ENCODE measurements at regions not wholly inside any gene's neighbourhood (a gene's known extent, or its start where the extent isn't known, plus 50 kb on each side); places are given as distances from the start of the nearest gene placed in this dataset.

GRCh38 chr6:71394926-71395325, 106.3 kb downstream of the OGFRL1 start:
- no peaks in the 10 kb centered on the region for H3K27me3 ChIP-seq (ENCODE audit: control insufficient read depth in 4 of 4, insufficient read depth in 4 of 4, low read length in 3 of 4)
- DNase-seq (ENCODE audit: low spot score) = no peak
- 73% methylated on average over 2 of the region's 2 CpGs for WGBS
- H3K4me3 ChIP-seq (ENCODE audit: low read depth in 1 of 3, low read length in 3 of 3) = no peak overlapping the region
- no peak overlapping the region for H3K27ac ChIP-seq (ENCODE audit: low read depth in 1 of 2, low read length in 2 of 2)
- TF ChIP-seq FOXA1 (IDR thresholded peaks at IDR 0.05) (no peak), EGR1 (IDR thresholded peaks at IDR 0.05; ENCODE audit: low read depth in 2 of 2) (no peak), ATF3 (IDR thresholded peaks at IDR 0.05) (no peak), YY1 (IDR thresholded peaks at IDR 0.05) (no peak), CTCF (IDR thresholded peaks at IDR 0.05; ENCODE audit: low read depth, low read length, missing input control) (no peak), REST (IDR thresholded peaks at IDR 0.05) (no peak), HNF4G (IDR thresholded peaks at IDR 0.05) (no peak), HNF4A (conservative IDR thresholded peaks at IDR 0.05) (no peak), JUND (IDR thresholded peaks at IDR 0.05) (no peak), SP1 (IDR thresholded peaks at IDR 0.05) (no peak), TAF1 (conservative IDR thresholded peaks at IDR 0.05) (no peak), MAX (IDR thresholded peaks at IDR 0.05) (no peak), NR2F2 (IDR thresholded peaks at IDR 0.05) (no peak), RXRA (IDR thresholded peaks at IDR 0.05) (no peak), FOXA2 (IDR thresholded peaks at IDR 0.05) (no peak), ZBTB33 (IDR thresholded peaks at IDR 0.05) (no peak), RAD21 (IDR thresholded peaks at IDR 0.05) (no peak), GABPA (IDR thresholded peaks at IDR 0.05 in 1 of 2, conservative IDR thresholded peaks at IDR 0.05 in 1 of 2) (no peak)
- H3K4me1 ChIP-seq (ENCODE audit: control insufficient read depth in 4 of 4, insufficient read depth in 4 of 4, low read length in 3 of 4) = peaks cover 4 to 38% (median 20%) of the 10 kb centered on the region in 4 donors
- peaks cover 0 to 6% (median 0%) of the 10 kb centered on the region in 4 donors for H3K36me3 ChIP-seq (ENCODE audit: control insufficient read depth in 4 of 4, insufficient read depth in 3 of 4, low read depth in 1 of 4, low read length in 3 of 4)
- no peaks in the 10 kb centered on the region for H3K9me3 ChIP-seq (ENCODE audit: control insufficient read depth in 4 of 4, low read length in 3 of 4)
- H3K9ac ChIP-seq (ENCODE audit: low read depth in 1 of 2, low read length in 2 of 2) = no peak overlapping the region

Data from liver (tissue), 8 donors.